Ramos (cell line): ENCODE measurements at regions not wholly inside any gene's neighbourhood (a gene's known extent, or its start where the extent isn't known, plus 50 kb on each side); places are given as distances from the start of the nearest gene placed in this dataset.

Source experiments
- in situ Hi-C: fragments of 300-500 bp; cut with MboI; formaldehyde crosslinking; loops from one replicate; pipeline ENCODE4 v1.14.3; 2022; ENCODE audit warnings: low sequenced_read_pairs; ENCODE audit not compliant: unreplicated experiment

GRCh38 chr5:130289132-130290088 is 385.1 kb downstream of the CHSY3 start:
- in situ Hi-C loops, result no loop called here

DNA sequence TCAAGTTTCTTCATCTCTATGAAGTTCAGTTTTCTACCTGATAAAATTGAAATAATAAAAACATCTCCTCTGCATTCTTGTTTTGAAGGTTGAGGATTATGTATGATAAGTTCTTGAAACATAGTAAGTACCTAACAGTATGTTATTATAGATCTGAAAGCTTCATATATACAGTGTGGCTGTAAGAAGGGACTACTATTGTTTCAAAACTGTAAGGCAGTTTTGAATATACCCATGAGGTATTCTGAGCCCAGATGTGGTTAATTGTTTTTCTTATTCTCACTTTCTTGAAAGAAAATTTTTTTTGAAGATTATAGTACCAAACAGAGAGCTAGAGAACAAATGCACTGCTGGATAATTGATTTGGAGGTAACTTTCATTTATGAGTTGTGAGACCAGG is 383.2 kb downstream of the CHSY3 start:
- in situ Hi-C loops, result no loop called here

- in situ Hi-C loops, result no loop called here
Observed at GRCh38 chr5:130286971-130287370, 382.7 kb downstream of the CHSY3 start.

DNA sequence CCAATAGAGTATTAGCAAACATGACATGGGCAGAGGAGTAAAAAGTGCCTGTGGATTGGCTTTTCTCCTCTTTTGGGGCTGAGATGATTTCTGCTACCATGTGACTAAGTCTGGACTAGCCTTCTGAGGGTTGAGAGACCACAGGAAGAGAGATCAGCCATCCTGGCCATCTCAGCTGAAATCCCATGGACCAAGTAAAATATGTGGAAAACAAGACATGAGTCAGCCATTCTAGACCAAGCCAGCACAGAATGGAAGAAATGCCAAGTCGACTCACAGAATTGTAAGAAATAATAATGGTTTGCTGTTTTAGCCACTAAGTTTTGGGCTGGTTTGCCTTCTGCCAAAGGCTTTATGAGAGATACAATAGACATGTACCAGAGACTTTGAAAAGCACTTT is 377.8 kb downstream of the CHSY3 start:
- in situ Hi-C loops, result no loop called here

- in situ Hi-C loops, result no loop called here
Observed at GRCh38 chr5:130280528-130281217, 376.4 kb downstream of the CHSY3 start.

DNA sequence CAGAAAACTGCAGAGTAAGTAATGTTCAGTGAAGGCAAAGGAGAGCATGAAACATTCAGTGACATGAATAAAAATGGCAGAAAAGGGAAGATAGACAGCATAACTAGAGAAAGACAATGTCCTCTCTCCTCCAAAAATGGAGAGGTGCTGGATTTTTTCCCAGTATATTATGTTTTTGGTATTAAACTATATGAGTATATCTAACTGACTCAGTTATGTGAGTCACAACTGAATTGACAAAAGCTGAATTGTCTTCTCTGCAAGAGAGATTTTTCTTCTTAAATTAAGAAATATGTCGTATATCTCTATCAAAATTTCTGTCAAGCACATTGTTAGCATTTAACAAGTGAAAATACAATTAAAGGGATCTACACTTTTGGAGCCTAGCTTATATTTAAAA is 375.1 kb downstream of the CHSY3 start:
- in situ Hi-C loops, result no loop called here

DNA sequence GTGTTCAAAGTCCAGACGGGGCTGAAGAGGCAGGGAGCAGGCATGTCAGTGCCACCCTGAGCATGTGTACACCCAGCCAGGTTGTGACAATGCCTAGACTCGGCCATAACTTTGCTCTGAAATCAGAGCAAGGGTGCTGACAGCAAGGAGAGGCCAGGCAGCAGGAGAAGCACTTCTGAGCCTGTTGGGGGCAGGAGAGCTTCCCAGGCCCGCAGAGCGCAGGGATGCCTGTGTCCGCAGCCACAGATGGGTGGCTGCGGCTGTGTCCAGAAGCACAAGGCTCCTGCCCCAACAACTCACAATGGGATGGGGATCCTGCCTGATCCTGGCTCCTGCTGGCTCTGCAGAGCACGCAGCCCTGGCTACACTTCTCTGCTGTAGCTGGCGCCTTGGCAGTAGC is 373.9 kb downstream of the CHSY3 start:
- in situ Hi-C loops, result no loop called here

DNA sequence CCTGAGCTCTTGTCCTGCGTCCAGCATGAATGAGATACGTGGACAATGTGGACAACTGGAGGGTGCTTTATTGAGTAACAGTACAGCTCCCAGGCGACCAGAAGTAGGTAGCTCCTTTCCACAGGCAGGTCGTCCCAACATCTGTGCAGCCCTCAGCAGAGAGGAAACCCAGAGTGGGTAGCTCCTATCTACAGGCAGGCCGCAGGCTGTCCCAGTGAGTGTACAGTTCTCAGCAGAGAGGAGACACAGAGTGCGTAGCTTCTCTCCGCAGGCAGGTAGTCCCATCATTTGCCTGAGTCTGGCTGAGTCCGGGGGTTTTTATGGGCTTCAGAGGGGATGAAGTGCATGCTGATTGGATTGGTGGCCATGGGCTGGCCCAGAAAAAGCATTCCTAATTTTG is 373.3 kb downstream of the CHSY3 start:
- in situ Hi-C loops, result no loop called here

GRCh38 chr5:130277002-130277401 is 372.7 kb downstream of the CHSY3 start:
- in situ Hi-C loops, result no loop called here

- in situ Hi-C loops, result no loop called here
Observed at GRCh38 chr5:130272837-130273236, 368.6 kb downstream of the CHSY3 start.

- in situ Hi-C loops, result no loop called here
Observed at GRCh38 chr5:130270786-130271185, 366.5 kb downstream of the CHSY3 start.

DNA sequence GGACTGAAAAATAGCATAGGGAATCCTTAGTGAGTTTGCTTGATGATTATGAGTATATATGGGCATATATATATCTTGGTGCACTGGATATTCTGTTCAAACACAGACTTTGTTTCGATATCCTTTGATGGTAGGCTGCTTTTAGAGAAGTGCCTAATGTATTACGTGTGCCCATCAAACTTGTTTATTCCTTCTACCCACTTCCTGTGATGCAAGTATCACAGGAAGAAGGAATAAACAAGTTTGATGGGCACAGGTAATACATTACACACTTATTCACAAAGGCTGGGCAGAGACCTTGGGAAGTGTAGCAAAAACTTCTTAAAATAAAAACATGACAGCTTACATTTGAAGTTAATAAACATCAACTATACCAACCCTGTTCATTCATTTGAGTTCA is 364.2 kb downstream of the CHSY3 start:
- in situ Hi-C loops, result no loop called here

- in situ Hi-C loops, result no loop called here
Observed at GRCh38 chr5:130267926-130268325, 363.7 kb downstream of the CHSY3 start.

DNA sequence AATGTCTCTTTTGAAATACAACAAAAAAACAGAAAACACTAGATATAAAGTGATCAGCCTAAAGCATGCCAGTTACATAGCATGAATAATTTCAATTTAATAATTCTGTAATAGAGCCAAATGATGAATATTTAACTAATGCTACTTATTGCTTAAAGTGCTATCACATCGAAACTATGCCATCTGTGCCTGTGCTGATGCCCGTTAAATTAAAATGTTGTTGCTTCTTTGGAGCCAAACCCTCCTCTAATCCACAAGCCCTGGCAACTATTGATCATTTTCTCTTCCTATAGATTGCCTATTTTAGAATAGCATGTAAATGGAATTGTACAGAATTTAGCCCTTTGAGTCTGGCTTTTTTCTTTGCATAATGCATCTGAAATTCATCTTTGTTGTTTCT is 356.2 kb downstream of the CHSY3 start:
- in situ Hi-C loops, result no loop called here

- in situ Hi-C loops, result no loop called here
Observed at GRCh38 chr5:130251931-130252330, 347.7 kb downstream of the CHSY3 start.

DNA sequence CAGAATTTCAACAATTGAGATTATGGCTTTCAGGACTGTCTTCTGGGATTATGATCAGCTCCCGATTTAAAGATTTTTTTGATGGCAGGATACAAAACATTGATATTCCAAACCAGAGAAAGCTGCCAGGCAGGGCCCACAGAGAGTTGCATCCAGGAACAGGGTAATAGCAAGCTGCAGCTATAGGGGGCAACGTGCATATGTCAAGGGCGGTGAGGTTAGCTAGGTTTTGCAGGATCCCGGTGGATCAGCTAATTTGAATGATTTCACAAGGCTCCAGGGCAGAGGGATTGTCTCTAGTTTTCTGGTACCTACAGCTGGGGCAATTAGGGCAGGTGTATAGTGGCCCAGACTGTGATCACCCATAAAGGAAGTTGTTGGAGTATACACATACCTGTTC is 339.4 kb downstream of the CHSY3 start:
- in situ Hi-C loops, result no loop called here

DNA sequence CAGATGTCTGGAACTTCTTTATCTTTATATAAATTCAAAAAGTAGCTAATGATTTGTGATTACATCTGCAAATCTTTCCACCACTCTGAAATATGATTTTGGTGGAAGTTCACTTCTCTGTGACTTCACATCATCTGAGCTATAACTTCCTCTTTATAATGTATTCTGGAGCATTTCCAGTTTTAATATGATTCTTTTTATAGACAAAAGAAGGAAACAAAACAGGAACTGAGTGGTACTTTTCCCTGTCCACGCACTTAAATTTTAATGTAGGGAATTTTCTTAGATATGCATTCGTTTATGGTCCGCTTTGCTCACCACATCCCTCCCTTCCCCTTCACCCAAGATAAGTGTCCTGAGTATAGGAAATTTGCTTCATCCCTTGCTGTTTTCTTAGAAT is 333.5 kb downstream of the CHSY3 start:
- in situ Hi-C loops, result no loop called here
